PC-9 (cell line): ENCODE measurements at regions not wholly inside any gene's neighbourhood (a gene's known extent, or its start where the extent isn't known, plus 50 kb on each side); places are given as distances from the start of the nearest gene placed in this dataset.
"Not testable (repeated sequence)": the region's sequence is repeated elsewhere in the genome, so short reads cannot be mapped to it uniquely, and the experiment has no call there.

Experiments
- BruUV-seq: library from RNA; stranded (reverse); fragments of 400-500 nt; replicated peaks from 2 replicates; lab custom pipeline; 2021; lab: Mats Ljungman, UMichigan
- CTCF ChIA-PET: fragments of 300-600 bp; sonication (Branson Sonifier 250); formaldehyde crosslinking; loops from one replicate; lab custom pipeline; 2022; ENCODE audit warnings: antibody characterized with exemption; lab: Charles Lee
- POLR2A ChIA-PET: fragments of 300-600 bp; sonication (Branson Sonifier 250); formaldehyde crosslinking; loops from one replicate; lab custom pipeline; 2022; ENCODE audit warnings: antibody characterized with exemption; ENCODE audit not compliant: unreplicated experiment; lab: Charles Lee
- DNase-seq, 2 experiments: peaks; one replicate each; pipeline versions ENCODE4 v3.0.0 to v3.0.0-alpha.2; 2015 to 2022; ENCODE audit warnings: mixed read lengths in 1 of 2
- H2AFZ ChIP-seq: fragments of 200-600 bp; sonication (generic); 2 replicates; pipeline ENCODE4 v1.8.1; 2017; ENCODE audit warnings: antibody characterized with exemption
- H3F3A ChIP-seq: fragments of 200-600 bp; sonication (generic); 2 replicates; pipeline ENCODE4 v1.8.1; 2017; ENCODE audit warnings: antibody characterized with exemption, mild to moderate bottlenecking, low read depth; ENCODE audit not compliant: insufficient read depth
- H3K27ac ChIP-seq: fragments of 200-600 bp; sonication (generic); 2 replicates; pipeline ENCODE4 v1.6.1; 2016; ENCODE audit warnings: mixed run types
- H3K27me3 ChIP-seq: fragments of 200-600 bp; sonication (generic); 2 replicates; pipeline ENCODE4 v1.6.1; 2016; ENCODE audit warnings: low read depth, mixed run types; ENCODE audit not compliant: insufficient read depth
- H3K36me3 ChIP-seq: fragments of 200-600 bp; sonication (generic); 2 replicates; pipeline ENCODE4 v1.6.1; 2016; ENCODE audit warnings: low read depth, mixed run types
- H3K4me1 ChIP-seq: fragments of 200-600 bp; sonication (generic); replicated peaks from 2 replicates; pipeline ENCODE4 v1.6.1; 2016; ENCODE audit warnings: mixed run types; ENCODE audit not compliant: insufficient read depth
- H3K4me2 ChIP-seq: fragments of 200-600 bp; sonication (generic); 2 replicates; pipeline ENCODE4 v1.6.1; 2017; ENCODE audit warnings: mixed run types
- H3K4me3 ChIP-seq: fragments of 200-600 bp; sonication (generic); 2 replicates; pipeline ENCODE4 v1.6.1; 2016; ENCODE audit warnings: mixed run types
- H3K79me2 ChIP-seq: fragments of 200-600 bp; sonication (generic); 2 replicates; pipeline ENCODE4 v1.6.1; 2017; ENCODE audit warnings: low read depth, mixed run types
- H3K9me2 ChIP-seq: fragments of 200-600 bp; sonication (generic); 2 replicates; pipeline ENCODE4 v1.8.1; 2017; ENCODE audit warnings: mild to moderate bottlenecking; ENCODE audit not compliant: insufficient read depth
- H3K9me3 ChIP-seq: fragments of 200-600 bp; sonication (generic); 2 replicates; pipeline ENCODE4 v1.8.1; 2016; ENCODE audit warnings: low read depth; ENCODE audit not compliant: insufficient read depth
- H4K20me1 ChIP-seq: fragments of 200-600 bp; sonication (generic); 2 replicates; pipeline ENCODE4 v1.8.1; 2017; ENCODE audit not compliant: insufficient read depth
- CTCF ChIP-seq: fragments of 200-600 bp; sonication (generic); conservative IDR thresholded peaks from 2 replicates; pipeline ENCODE4 v1.6.1; 2017; ENCODE audit warnings: mixed run types, antibody characterized with exemption, mild to moderate bottlenecking, moderate library complexity
- EZH2 ChIP-seq: fragments of 200-600 bp; sonication (generic); IDR thresholded peaks from 2 replicates; pipeline ENCODE4 v1.8.0; 2017; ENCODE audit warnings: antibody characterized with exemption, low read depth
- intact Hi-C: fragments of 100-400 bp; cut with micrococcal nuclease; formaldehyde crosslinking; loops from one replicate; pipeline ENCODE4 v1.10.0; 2022; ENCODE audit not compliant: unreplicated experiment

GRCh38 chr21:35504277-35504676 is 455.2 kb upstream of the RUNX1 start:
- CTCF ChIA-PET = no interaction called here
- Histone ChIP-seq H3K9me2 (no peaks in the 10 kb centered on the region), H3K4me2 (no peak overlapping the region), H3K36me3 (no peaks in the 10 kb centered on the region), H3K79me2 (no peaks in the 10 kb centered on the region), H3K4me3 (no peak overlapping the region), H3K9me3 (no peaks in the 10 kb centered on the region), H3K27me3 (no peaks in the 10 kb centered on the region), H3K4me1 (peaks cover 17% of the 10 kb centered on the region), H4K20me1 (no peaks in the 10 kb centered on the region), H3K27ac (no peak overlapping the region), H3F3A (no peaks in the 10 kb centered on the region; the same call in 1 of the 2 replicates), H2AFZ (no peak overlapping the region)
- BruUV-seq = no TSS peak
- POLR2A ChIA-PET = no interaction called here
- TF ChIP-seq EZH2 (no peak), CTCF (no peak)
- intact Hi-C loops = loop anchor here (10.0 kb wide), 1 partner anchor 269 kb away; no protein-coding TSS in a partner anchor
- DNase-seq = no peak

GRCh38 chr21:35503671-35504070 is 454.6 kb upstream of the RUNX1 start:
- Histone ChIP-seq H3K4me1 (peaks cover 11% of the 10 kb centered on the region), H2AFZ (no peak overlapping the region), H3F3A (no peaks in the 10 kb centered on the region; the same call in 1 of the 2 replicates), H3K79me2 (no peaks in the 10 kb centered on the region), H3K27me3 (no peaks in the 10 kb centered on the region), H3K9me2 (no peaks in the 10 kb centered on the region), H3K9me3 (no peaks in the 10 kb centered on the region), H3K27ac (no peak overlapping the region), H3K4me3 (no peak overlapping the region), H3K4me2 (no peak overlapping the region), H4K20me1 (no peaks in the 10 kb centered on the region), H3K36me3 (no peaks in the 10 kb centered on the region)
- BruUV-seq = no TSS peak
- ChIA-PET CTCF (no interaction called here), POLR2A (no interaction called here)
- DNase-seq = no peak
- TF ChIP-seq EZH2 (no peak), CTCF (no peak)
- intact Hi-C loops = loop anchor here (10.0 kb wide), 1 partner anchor 269 kb away; no protein-coding TSS in a partner anchor

GRCh38 chr21:35502821-35503220 is 453.7 kb upstream of the RUNX1 start:
- intact Hi-C loops = loop anchor here (10.0 kb wide), 1 partner anchor 268 kb away; no protein-coding TSS in a partner anchor
- TF ChIP-seq CTCF = no peak
- no peak for TF ChIP-seq EZH2
- CTCF ChIA-PET = no interaction called here
- no peak overlapping the region for H3K4me2 ChIP-seq
- H4K20me1 ChIP-seq = no peaks in the 10 kb centered on the region
- BruUV-seq = no TSS peak
- H3K4me1 ChIP-seq = peaks cover 3% of the 10 kb centered on the region; the same call in 1 of the 2 replicates
- no peak for DNase-seq
- H3K27me3 ChIP-seq = no peaks in the 10 kb centered on the region
- H2AFZ ChIP-seq = no peak overlapping the region
- no peaks in the 10 kb centered on the region for H3K9me2 ChIP-seq
- H3K79me2 ChIP-seq = no peaks in the 10 kb centered on the region
- no peaks in the 10 kb centered on the region for H3K36me3 ChIP-seq
- no peaks in the 10 kb centered on the region for H3F3A ChIP-seq
- POLR2A ChIA-PET = no interaction called here
- no peaks in the 10 kb centered on the region for H3K9me3 ChIP-seq
- H3K4me3 ChIP-seq = no peak overlapping the region
- no peak overlapping the region for H3K27ac ChIP-seq

GRCh38 chr21:35497522-35497921 is 448.4 kb upstream of the RUNX1 start:
- H4K20me1 ChIP-seq, intact Hi-C loops, CTCF ChIA-PET, H3F3A ChIP-seq, H3K4me2 ChIP-seq, H3K4me1 ChIP-seq, H3K9me2 ChIP-seq, H3K27ac ChIP-seq, H3K36me3 ChIP-seq, H3K9me3 ChIP-seq, DNase-seq, H3K27me3 ChIP-seq, H3K4me3 ChIP-seq, BruUV-seq, POLR2A ChIA-PET, H2AFZ ChIP-seq, H3K79me2 ChIP-seq: not testable (repeated sequence)
